Keratinocyte (primary cell): ENCODE measurements at regions not wholly inside any gene's neighbourhood (a gene's known extent, or its start where the extent isn't known, plus 50 kb on each side); places are given as distances from the start of the nearest gene placed in this dataset.

ENCODE experiments used
- DNase-seq: peaks from one replicate; pipeline ENCODE4 v3.0.0-alpha.2; 2011; ENCODE audit warnings: low read depth, missing footprints, low spot score
- FAIRE-seq: peaks from 2 replicates; lab custom pipeline; 2011; peaks lifted over from hg19 to GRCh38; lab: Jason Lieb, UNC
- H2AFZ ChIP-seq: 2 replicates; pipeline ENCODE4 v1.6.0; 2012; ENCODE audit warnings: low read length, control low read depth, inconsistent platforms; ENCODE audit not compliant: control insufficient read depth
- H3K27ac ChIP-seq: 2 replicates; pipeline ENCODE4 v1.5.1; 2011; ENCODE audit warnings: low read length; ENCODE audit not compliant: control insufficient read depth, insufficient read depth
- H3K27me3 ChIP-seq: 3 replicates; pipeline ENCODE4 v1.6.0; 2011; ENCODE audit warnings: low read length; ENCODE audit not compliant: control insufficient read depth, insufficient read depth; ENCODE audit errors: extremely low read depth
- H3K36me3 ChIP-seq, 2 experiments: 2 replicates in 1 of 2; 3 replicates in 1 of 2; pipeline ENCODE4 v1.5.1; 2011; ENCODE audit warnings: low read length in 2 of 2, mild to moderate bottlenecking in 1 of 2; ENCODE audit not compliant: control insufficient read depth in 2 of 2, insufficient read depth in 2 of 2; ENCODE audit errors: extremely low read depth in 1 of 2
- H3K4me1 ChIP-seq: 3 replicates; pipeline ENCODE4 v1.5.1; 2011; ENCODE audit warnings: low read length; ENCODE audit not compliant: control insufficient read depth, insufficient read depth; ENCODE audit errors: extremely low read depth
- H3K4me2 ChIP-seq: 3 replicates; pipeline ENCODE4 v1.6.0; 2011; ENCODE audit warnings: low read depth, low read length; ENCODE audit not compliant: control insufficient read depth, insufficient read depth; ENCODE audit errors: extremely low read depth
- H3K4me3 ChIP-seq, 3 experiments: fragments of 200-600 bp in 1 of 3; sonication (generic) in 1 of 3; 2 replicates in 2 of 3; 3 replicates in 1 of 3; pipeline ENCODE4 v1.5.1; 2011 to 2016; ENCODE audit warnings: low read length in 3 of 3, mild to moderate bottlenecking in 3 of 3, control low read depth in 2 of 3, inconsistent platforms in 1 of 3, low read depth in 1 of 3, mixed read lengths in 1 of 3, mixed run types in 1 of 3, moderate library complexity in 1 of 3; ENCODE audit not compliant: control insufficient read depth in 2 of 3, insufficient read depth in 2 of 3; ENCODE audit errors: extremely low read depth in 1 of 3
- H3K79me2 ChIP-seq: 2 replicates; pipeline ENCODE4 v1.6.0; 2012; ENCODE audit warnings: low read length; ENCODE audit not compliant: control insufficient read depth, insufficient read depth
- H3K9ac ChIP-seq: 3 replicates; pipeline ENCODE4 v1.6.0; 2011; ENCODE audit warnings: low read length; ENCODE audit not compliant: control insufficient read depth, insufficient read depth; ENCODE audit errors: extremely low read depth
- H3K9me1 ChIP-seq: 3 replicates; pipeline ENCODE4 v1.6.0; 2011; ENCODE audit warnings: low read length; ENCODE audit not compliant: control insufficient read depth, insufficient read depth; ENCODE audit errors: extremely low read depth
- H3K9me3 ChIP-seq: 2 replicates; pipeline ENCODE4 v1.5.1; 2012; ENCODE audit warnings: low read depth, low read length; ENCODE audit not compliant: control insufficient read depth
- H4K20me1 ChIP-seq: 3 replicates; pipeline ENCODE4 v1.6.0; 2011; ENCODE audit warnings: low read length; ENCODE audit not compliant: control insufficient read depth, insufficient read depth; ENCODE audit errors: extremely low read depth
- EZH2 ChIP-seq: IDR thresholded peaks from one replicate; pipeline ENCODE4 v1.6.1; 2012; ENCODE audit warnings: inconsistent platforms, mild to moderate bottlenecking, low read length, moderate library complexity
- dilution Hi-C: fragments of 300-500 bp; cut with MboI; formaldehyde crosslinking; loops from one replicate; pipeline ENCODE4 v1.7.0; 2020; ENCODE audit warnings: low sequenced_read_pairs; ENCODE audit not compliant: extremely low pct_ligation_motif_present
- TF ChIP-seq, protein P1 (sequence below), 3 experiments: IDR thresholded peaks in 1 of 3; conservative IDR thresholded peaks in 1 of 3; optimal IDR thresholded peaks in 1 of 3; 2 replicates in 2 of 3; 3 replicates in 1 of 3; pipeline versions ENCODE3 to v1.5.1; 2011; ENCODE audit warnings: low read length in 3 of 3, mild to moderate bottlenecking in 3 of 3, moderate library complexity in 2 of 3, control low read depth in 1 of 3, inconsistent platforms in 1 of 3; ENCODE audit not compliant: insufficient read depth in 2 of 3; ENCODE audit errors: extremely low read depth in 1 of 3

DNA sequence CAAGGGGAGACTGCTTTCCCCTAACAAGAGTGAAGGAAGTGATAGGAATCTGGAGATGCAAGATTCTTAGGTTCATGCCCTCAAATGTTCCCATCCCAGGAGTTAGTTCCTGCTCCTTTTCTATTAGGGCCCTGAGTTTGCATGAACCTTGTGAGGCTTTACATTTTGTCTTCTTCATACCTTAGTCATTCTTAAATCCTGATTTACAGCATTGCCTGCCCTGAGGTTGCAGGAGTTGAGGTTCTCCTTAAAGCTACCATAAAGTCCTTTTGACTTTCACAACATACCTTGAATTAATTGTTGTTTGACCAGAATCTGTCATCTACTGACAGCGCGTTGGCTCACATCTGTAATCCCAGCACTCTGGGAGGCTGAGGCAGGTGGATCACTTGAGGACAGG, 151.5 kb upstream of the ABCA1 start:
- H3K9ac ChIP-seq = no peak overlapping the region
- peaks cover 8% of the 10 kb centered on the region for H3K4me1 ChIP-seq
- DNase-seq (no peak), FAIRE-seq (no peak)
- no peaks in the 10 kb centered on the region for H3K9me3 ChIP-seq
- H2AFZ ChIP-seq = peak overlapping the region; percentile 49
- no peaks in the 10 kb centered on the region for H4K20me1 ChIP-seq
- no peaks in the 10 kb centered on the region for H3K9me1 ChIP-seq
- TF ChIP-seq, protein P1, sequence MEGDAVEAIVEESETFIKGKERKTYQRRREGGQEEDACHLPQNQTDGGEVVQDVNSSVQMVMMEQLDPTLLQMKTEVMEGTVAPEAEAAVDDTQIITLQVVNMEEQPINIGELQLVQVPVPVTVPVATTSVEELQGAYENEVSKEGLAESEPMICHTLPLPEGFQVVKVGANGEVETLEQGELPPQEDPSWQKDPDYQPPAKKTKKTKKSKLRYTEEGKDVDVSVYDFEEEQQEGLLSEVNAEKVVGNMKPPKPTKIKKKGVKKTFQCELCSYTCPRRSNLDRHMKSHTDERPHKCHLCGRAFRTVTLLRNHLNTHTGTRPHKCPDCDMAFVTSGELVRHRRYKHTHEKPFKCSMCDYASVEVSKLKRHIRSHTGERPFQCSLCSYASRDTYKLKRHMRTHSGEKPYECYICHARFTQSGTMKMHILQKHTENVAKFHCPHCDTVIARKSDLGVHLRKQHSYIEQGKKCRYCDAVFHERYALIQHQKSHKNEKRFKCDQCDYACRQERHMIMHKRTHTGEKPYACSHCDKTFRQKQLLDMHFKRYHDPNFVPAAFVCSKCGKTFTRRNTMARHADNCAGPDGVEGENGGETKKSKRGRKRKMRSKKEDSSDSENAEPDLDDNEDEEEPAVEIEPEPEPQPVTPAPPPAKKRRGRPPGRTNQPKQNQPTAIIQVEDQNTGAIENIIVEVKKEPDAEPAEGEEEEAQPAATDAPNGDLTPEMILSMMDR (optimal IDR thresholded peaks at IDR 0.05 in 1 of 3, IDR thresholded peaks at IDR 0.05 in 1 of 3, conservative IDR thresholded peaks at IDR 0.05 in 1 of 3; ENCODE audit: extremely low read depth in 1 of 3, insufficient read depth in 2 of 3, low read length in 3 of 3) = no peak
- TF ChIP-seq EZH2 = no peak
- no peak overlapping the region for H3K27ac ChIP-seq
- H3K27me3 ChIP-seq = no peaks in the 10 kb centered on the region
- dilution Hi-C loops = no loop called here
- no peaks in the 10 kb centered on the region for H3K79me2 ChIP-seq
- H3K4me3 ChIP-seq = no peak overlapping the region
- no peaks in the 10 kb centered on the region for H3K36me3 ChIP-seq
- H3K4me2 ChIP-seq = no peak overlapping the region

DNA sequence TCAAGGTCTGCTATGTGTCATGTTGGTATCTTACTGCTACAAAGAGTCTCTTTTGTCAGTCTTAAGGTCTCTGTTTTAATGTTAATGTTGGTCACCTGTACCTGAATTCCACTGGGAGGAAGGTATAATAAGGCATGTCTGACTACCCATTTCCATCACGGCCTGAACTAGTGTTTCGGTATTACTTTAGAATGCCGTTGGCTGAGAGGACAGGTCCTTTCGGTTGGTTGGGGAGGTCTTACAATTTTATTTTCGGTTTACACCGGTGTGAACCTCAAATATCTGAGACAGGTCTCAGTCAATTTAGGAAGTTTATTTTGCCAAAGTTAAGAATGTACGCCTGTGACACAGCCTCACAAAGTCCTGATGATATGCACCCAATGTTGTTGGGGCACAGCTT, 154.9 kb upstream of the ABCA1 start:
- Histone ChIP-seq H3K27ac (no peak overlapping the region), H3K79me2 (no peaks in the 10 kb centered on the region), H3K4me1 (peaks cover 8% of the 10 kb centered on the region), H3K36me3 (no peaks in the 10 kb centered on the region), H3K9me3 (no peaks in the 10 kb centered on the region), H3K27me3 (no peaks in the 10 kb centered on the region), H3K9ac (no peak overlapping the region), H3K4me2 (no peak overlapping the region), H3K4me3 (no peak overlapping the region), H4K20me1 (no peaks in the 10 kb centered on the region), H2AFZ (no peak overlapping the region), H3K9me1 (no peaks in the 10 kb centered on the region)
- DNase-seq (no peak), FAIRE-seq (no peak)
- TF ChIP-seq, protein P1 (optimal IDR thresholded peaks at IDR 0.05 in 1 of 3, IDR thresholded peaks at IDR 0.05 in 1 of 3, conservative IDR thresholded peaks at IDR 0.05 in 1 of 3; ENCODE audit: extremely low read depth in 1 of 3, insufficient read depth in 2 of 3, low read length in 3 of 3) = no peak
- no peak for TF ChIP-seq EZH2
- dilution Hi-C loops = no loop called here
